ENCODE measurements at regions not wholly inside any gene's neighbourhood (a gene's known extent, or its start where the extent isn't known, plus 50 kb on each side); places are given as distances from the start of the nearest gene placed in this dataset.
"Not testable (repeated sequence)": the region's sequence is repeated elsewhere in the genome, so short reads cannot be mapped to it uniquely, and the experiment has no call there.

GRCh38 chr3:198096015-198096414 is 136.0 kb downstream of the LMLN start:
- no peak for DNase-seq (ENCODE audit: low spot score)
- intact Hi-C loops (cut with DNase I), result no loop called here

- no peak for DNase-seq (ENCODE audit: low spot score)
- intact Hi-C loops (cut with DNase I), result no loop called here
Observed at GRCh38 chr3:198097048-198097447, 137.0 kb downstream of the LMLN start.

GRCh38 chr3:198098661-198099081 is 138.7 kb downstream of the LMLN start:
- DNase-seq (ENCODE audit: low spot score); intact Hi-C loops (cut with DNase I): not testable (repeated sequence)

- intact Hi-C loops (cut with DNase I); DNase-seq (ENCODE audit: low spot score): not testable (repeated sequence)
Observed at GRCh38 chr3:198103070-198103469, 143.1 kb downstream of the LMLN start.

- intact Hi-C loops (cut with DNase I), result no loop called here
- DNase-seq (ENCODE audit: low spot score), result no peak
Observed at GRCh38 chr3:198106265-198106664, 146.2 kb downstream of the LMLN start.

GRCh38 chr3:198107840-198108734 is 148.1 kb downstream of the LMLN start:
- intact Hi-C loops (cut with DNase I), result no loop called here
- no peak for DNase-seq (ENCODE audit: low spot score)

GRCh38 chr3:198109883-198110282 is 149.9 kb downstream of the LMLN start:
- DNase-seq (ENCODE audit: low spot score), result no peak
- intact Hi-C loops (cut with DNase I), result no loop called here

GRCh38 chr3:198112031-198112430 is 152.0 kb downstream of the LMLN start:
- DNase-seq (ENCODE audit: low spot score), result no peak
- intact Hi-C loops (cut with DNase I), result no loop called here

- DNase-seq (ENCODE audit: low spot score), result no peak
- intact Hi-C loops (cut with DNase I), result no loop called here
Observed at GRCh38 chr3:198113206-198114053, 153.4 kb downstream of the LMLN start.

- DNase-seq (ENCODE audit: low spot score); intact Hi-C loops (cut with DNase I): not testable (repeated sequence)
Observed at GRCh38 chr3:198114516-198114915, 154.5 kb downstream of the LMLN start.

GRCh38 chr3:198122184-198122583 is 162.2 kb downstream of the LMLN start:
- DNase-seq (ENCODE audit: low spot score); intact Hi-C loops (cut with DNase I): not testable (repeated sequence)

GRCh38 chr3:198137038-198137835 is 177.2 kb downstream of the LMLN start:
- intact Hi-C loops (cut with DNase I); DNase-seq (ENCODE audit: low spot score): not testable (repeated sequence)

GRCh38 chr3:198138205-198138604 is 178.2 kb downstream of the LMLN start:
- intact Hi-C loops (cut with DNase I); DNase-seq (ENCODE audit: low spot score): not testable (repeated sequence)

- intact Hi-C loops (cut with DNase I); DNase-seq (ENCODE audit: low spot score): not testable (repeated sequence)
Observed at GRCh38 chr3:198139037-198139436, 179.0 kb downstream of the LMLN start.

GRCh38 chr3:198139513-198140167 is 179.6 kb downstream of the LMLN start:
- intact Hi-C loops (cut with DNase I); DNase-seq (ENCODE audit: low spot score): not testable (repeated sequence)

GRCh38 chr3:198143300-198144137 is 183.5 kb downstream of the LMLN start:
- not testable (repeated sequence) for DNase-seq (ENCODE audit: low spot score)

GRCh38 chr3:198145231-198145784 is 185.3 kb downstream of the LMLN start:
- intact Hi-C loops (cut with DNase I), result not testable (repeated sequence)
- DNase-seq (ENCODE audit: low spot score), result peak; percentile 91

More at GRCh38 chr3:198143300-198144137, 183.5 kb downstream of the LMLN start:
- intact Hi-C loops (cut with DNase I), result not testable (repeated sequence)
